PFSK-1 (cell line): ENCODE measurements at regions not wholly inside any gene's neighbourhood (a gene's known extent, or its start where the extent isn't known, plus 50 kb on each side); places are given as distances from the start of the nearest gene placed in this dataset.

Experiments
- POLR2AphosphoS5 ChIP-seq: IDR thresholded peaks from 2 replicates; pipeline ENCODE4 v1.6.1; 2012; ENCODE audit warnings: low read depth, mild to moderate bottlenecking, control low read depth, low read length, moderate library complexity
- REST ChIP-seq, 2 experiments: IDR thresholded peaks; 2 replicates each; pipeline versions ENCODE4 v1.6.1 to v1.8.0; 2011 to 2012; ENCODE audit warnings: low read depth in 2 of 2, low read length in 2 of 2, control low read depth in 1 of 2, inconsistent platforms in 1 of 2, mild to moderate bottlenecking in 1 of 2, moderate library complexity in 1 of 2; ENCODE audit not compliant: insufficient read depth in 1 of 2
- SIN3A ChIP-seq: IDR thresholded peaks from 2 replicates; pipeline ENCODE4 v1.6.1; 2012; ENCODE audit warnings: mild to moderate bottlenecking, low read length, moderate library complexity, borderline replicate concordance; ENCODE audit not compliant: insufficient read depth
- TAF1 ChIP-seq: IDR thresholded peaks from 2 replicates; pipeline ENCODE4 v1.6.1; 2012; ENCODE audit warnings: low read length, control low read depth, borderline replicate concordance; ENCODE audit not compliant: insufficient read depth

GRCh38 chr15:53106505-53107286 lies 316.6 kb upstream of the ONECUT1 start:
- no peak for TF ChIP-seq TAF1
- TF ChIP-seq POLR2AphosphoS5: no peak
- TF ChIP-seq REST (IDR thresholded peaks at IDR 0.05; ENCODE audit: insufficient read depth in 1 of 2, low read depth in 2 of 2, low read length in 2 of 2): no peak
- TF ChIP-seq SIN3A: no peak
